OCI-LY7 (cell line): ENCODE measurements at regions not wholly inside any gene's neighbourhood (a gene's known extent, or its start where the extent isn't known, plus 50 kb on each side); places are given as distances from the start of the nearest gene placed in this dataset.

ENCODE experiments used
- BruUV-seq: library from RNA; stranded (reverse); fragments of 400-500 nt; replicated peaks from 2 replicates; lab custom pipeline; 2021; lab: Mats Ljungman, UMichigan
- CTCF ChIA-PET: fragments of 300-600 bp; sonication (Branson Sonifier 250); formaldehyde crosslinking; loops from one replicate; lab custom pipeline; 2022; ENCODE audit warnings: antibody characterized with exemption; ENCODE audit not compliant: unreplicated experiment; lab: Charles Lee
- POLR2A ChIA-PET: fragments of 300-600 bp; sonication (Branson Sonifier 250); formaldehyde crosslinking; loops from one replicate; lab custom pipeline; 2022; ENCODE audit warnings: antibody characterized with exemption; lab: Charles Lee
- DNase-seq: peaks from one replicate; pipeline ENCODE4 v3.0.0-alpha.2; 2015; ENCODE audit warnings: low spot score
- H2AFZ ChIP-seq: fragments of 200-600 bp; sonication (generic), shearing (Covaris generic); 2 replicates; pipeline ENCODE4 v1.6.1; 2014; ENCODE audit warnings: mild to moderate bottlenecking, antibody characterized with exemption, low read length, moderate library complexity
- H3K27ac ChIP-seq: fragments of 200-600 bp; sonication (generic); 2 replicates; pipeline ENCODE4 v1.5.1; 2014; ENCODE audit warnings: mixed run types, low read depth, mild to moderate bottlenecking, moderate library complexity, low read length, inconsistent platforms; ENCODE audit not compliant: poor library complexity, severe bottlenecking
- H3K36me3 ChIP-seq: fragments of 200-600 bp; sonication (generic); 2 replicates; pipeline ENCODE4 v1.6.1; 2014; ENCODE audit warnings: mild to moderate bottlenecking, antibody characterized with exemption, low read length, moderate library complexity, mixed read lengths; ENCODE audit not compliant: insufficient read depth
- H3K4me1 ChIP-seq: fragments of 200-600 bp; sonication (generic); 2 replicates; pipeline ENCODE4 v1.5.1; 2014; ENCODE audit warnings: mild to moderate bottlenecking, low read length; ENCODE audit not compliant: insufficient read depth, poor library complexity, severe bottlenecking
- H3K4me2 ChIP-seq: fragments of 200-600 bp; sonication (generic); 2 replicates; pipeline ENCODE4 v1.6.1; 2014; ENCODE audit warnings: mild to moderate bottlenecking, low read length
- H3K4me3 ChIP-seq: fragments of 200-600 bp; sonication (generic); 2 replicates; pipeline ENCODE4 v1.5.1; 2014; ENCODE audit warnings: mild to moderate bottlenecking, low read depth, low read length; ENCODE audit not compliant: poor library complexity, severe bottlenecking
- H3K79me2 ChIP-seq: fragments of 200-600 bp; sonication (generic); 2 replicates; pipeline ENCODE4 v1.6.1; 2016; ENCODE audit warnings: low read depth, mild to moderate bottlenecking, low read length, moderate library complexity, mixed read lengths; ENCODE audit not compliant: insufficient read depth
- H3K9me2 ChIP-seq: fragments of 200-600 bp; sonication (generic); 2 replicates; pipeline ENCODE4 v1.6.1; 2016; ENCODE audit warnings: mild to moderate bottlenecking, low read length, mixed read lengths; ENCODE audit not compliant: insufficient read depth
- H3K9me3 ChIP-seq: fragments of 200-600 bp; sonication (generic); 2 replicates; pipeline ENCODE4 v1.6.1; 2014; ENCODE audit warnings: mild to moderate bottlenecking, mixed run types, low read length, mixed read lengths
- H4K20me1 ChIP-seq: fragments of 200-600 bp; sonication (generic); 2 replicates; pipeline ENCODE4 v1.6.1; 2014; ENCODE audit warnings: mild to moderate bottlenecking, antibody characterized with exemption, low read length, moderate library complexity, mixed read lengths; ENCODE audit not compliant: insufficient read depth
- CTCF ChIP-seq: fragments of 200-600 bp; sonication (generic); conservative IDR thresholded peaks from 2 replicates; pipeline ENCODE4 v1.5.1; 2014; ENCODE audit warnings: mild to moderate bottlenecking, antibody characterized with exemption, low read length, moderate library complexity, mixed read lengths
- EZH2phosphoT487 ChIP-seq: fragments of 200-600 bp; sonication (generic); IDR thresholded peaks from 2 replicates; pipeline ENCODE4 v1.6.1; 2018; ENCODE audit warnings: low read depth, borderline replicate concordance, mild to moderate bottlenecking, mixed run types, antibody characterized with exemption, low read length, moderate library complexity, mixed read lengths
- intact Hi-C: fragments of 100-400 bp; cut with micrococcal nuclease; formaldehyde crosslinking; loops from one replicate; pipeline ENCODE4 v1.10.0; 2022; ENCODE audit not compliant: unreplicated experiment

DNA sequence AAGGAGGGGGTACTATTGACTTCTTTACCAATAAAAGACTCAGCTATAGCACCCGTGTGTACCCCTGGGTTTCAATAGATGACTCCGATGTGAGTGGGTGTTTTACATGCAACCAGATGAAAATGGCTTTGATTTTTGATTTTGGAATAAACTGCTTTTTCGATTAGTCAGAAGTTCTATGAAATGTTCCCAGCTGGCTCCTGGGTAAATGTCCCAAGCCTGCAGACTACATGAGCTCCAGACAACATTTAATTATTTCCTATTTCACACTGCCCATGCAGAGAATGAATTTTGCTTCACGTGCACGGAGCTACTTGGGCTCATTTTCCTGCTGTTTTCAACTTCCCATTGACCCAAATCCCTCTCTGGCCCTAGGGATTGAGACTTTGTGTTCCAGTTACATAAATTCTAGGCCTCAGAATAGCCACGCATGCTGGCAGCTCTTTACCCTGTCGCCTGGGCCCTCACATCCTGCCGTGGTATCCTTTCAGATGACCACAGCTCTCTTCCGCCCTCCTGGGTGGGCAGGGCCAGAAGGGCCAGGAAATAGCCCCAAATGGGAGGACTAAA lies 59.7 kb downstream of the GPR6 start:
- ChIA-PET POLR2A (interaction anchor here (1.1 kb wide), 1 partner anchor 328 kb away, joined by 3 read pairs; no protein-coding TSS in a partner anchor), CTCF (interaction anchor here (2.8 kb wide), 1 partner anchor 353 kb away, joined by 27 read pairs; no protein-coding TSS in a partner anchor)
- no peak overlapping the region for H3K4me3 ChIP-seq
- no peaks in the 10 kb centered on the region for H3K9me2 ChIP-seq
- no peaks in the 10 kb centered on the region for H3K36me3 ChIP-seq
- no peak overlapping the region for H3K27ac ChIP-seq
- DNase-seq: no peak
- no peaks in the 10 kb centered on the region for H3K79me2 ChIP-seq
- no peak overlapping the region for H2AFZ ChIP-seq
- BruUV-seq: no TSS peak
- intact Hi-C loops: loop anchor here (10.0 kb wide), 1 partner anchor 163 kb away; no protein-coding TSS in a partner anchor
- no peak for TF ChIP-seq EZH2phosphoT487
- no peak for TF ChIP-seq CTCF
- no peaks in the 10 kb centered on the region for H4K20me1 ChIP-seq
- H3K4me1 ChIP-seq: peaks cover 7% of the 10 kb centered on the region
- H3K4me2 ChIP-seq: no peak overlapping the region
- no peaks in the 10 kb centered on the region for H3K9me3 ChIP-seq

- Histone ChIP-seq H4K20me1 (no peaks in the 10 kb centered on the region), H2AFZ (peak overlapping the region; percentile 88), H3K9me3 (no peaks in the 10 kb centered on the region), H3K79me2 (no peaks in the 10 kb centered on the region), H3K27ac (peak overlapping the region; percentile 42), H3K36me3 (no peaks in the 10 kb centered on the region), H3K4me3 (peak overlapping the region; percentile 58), H3K4me2 (peak overlapping the region; percentile 74), H3K9me2 (no peaks in the 10 kb centered on the region), H3K4me1 (peaks cover 15% of the 10 kb centered on the region)
- peak; percentile 92 for DNase-seq
- intact Hi-C loops: loop anchor here (1.0 to 10.0 kb wide), 4 partner anchors 165 to 512 kb away; no protein-coding TSS in a partner anchor
- TF ChIP-seq CTCF (peak; percentile 96), EZH2phosphoT487 (no peak)
- CTCF ChIA-PET: interaction anchor here (0.7 to 2.8 kb wide), 12 partner anchors 10 to 512 kb away, joined by 3 to 27 read pairs (median 4); no protein-coding TSS in a partner anchor
- no TSS peak for BruUV-seq
- POLR2A ChIA-PET: interaction anchor here (0.7 to 1.8 kb wide), 17 partner anchors 11 to 1387 kb away, joined by 3 to 9 read pairs (median 4); no protein-coding TSS in a partner anchor
Measured at GRCh38 chr6:110039364-110039980, 61.4 kb downstream of the GPR6 start.
